Peyer's patch (tissue), 4 donors: ENCODE measurements at regions not wholly inside any gene's neighbourhood (a gene's known extent, or its start where the extent isn't known, plus 50 kb on each side); places are given as distances from the start of the nearest gene placed in this dataset.

Experiments used
- CTCF ChIP-seq, 6 experiments: fragments of 450-650 bp in 4 of 6; fragments of 200-600 bp in 2 of 6; sonication (generic) in 1 of 6; IDR thresholded peaks; one replicate each; pipeline ENCODE4 v1.5.1; 2017 to 2019; ENCODE audit warnings: antibody characterized with exemption in 6 of 6, mild to moderate bottlenecking in 3 of 6, moderate library complexity in 1 of 6
- POLR2A ChIP-seq, 2 donors: fragments of 450-650 bp; IDR thresholded peaks; one replicate each; pipeline ENCODE4 v1.5.1; 2017; ENCODE audit warnings: antibody characterized with exemption in 2 of 2, mild to moderate bottlenecking in 2 of 2, moderate library complexity in 2 of 2

- TF ChIP-seq CTCF (IDR thresholded peaks at IDR 0.05) = no peak
- no peak for TF ChIP-seq POLR2A (IDR thresholded peaks at IDR 0.05)
These were observed 65.4 kb upstream of the STEAP1B start for GRCh38 chr7:22565315-22565811.
